NCI-H446 treated with DMSO at 0.1 percent for 48 hours (cell line): ENCODE measurements at regions not wholly inside any gene's neighbourhood (a gene's known extent, or its start where the extent isn't known, plus 50 kb on each side); places are given as distances from the start of the nearest gene placed in this dataset.

ENCODE experiments used
- DNase-seq: peaks from one replicate; lab custom pipeline; 2025; lab: John Stamatoyannopoulos, UW

DNA sequence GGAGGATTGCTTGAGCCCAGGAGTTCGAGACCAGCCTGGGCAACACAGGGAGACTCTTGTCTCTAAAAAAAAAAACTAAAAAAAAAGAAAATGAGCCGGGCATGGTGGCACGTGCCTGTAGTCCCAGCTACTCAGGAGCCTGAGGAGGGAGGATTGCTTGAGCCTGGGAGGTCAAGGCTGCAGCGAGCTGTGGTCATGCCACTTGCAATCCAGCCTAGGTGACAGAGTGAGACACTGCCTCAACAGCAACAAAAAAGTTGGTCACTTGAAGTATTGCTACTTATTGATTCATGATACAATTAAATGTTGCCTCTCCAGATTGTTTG, 57.9 kb upstream of the CXADR start:
- DNase-seq = no peak

DNA sequence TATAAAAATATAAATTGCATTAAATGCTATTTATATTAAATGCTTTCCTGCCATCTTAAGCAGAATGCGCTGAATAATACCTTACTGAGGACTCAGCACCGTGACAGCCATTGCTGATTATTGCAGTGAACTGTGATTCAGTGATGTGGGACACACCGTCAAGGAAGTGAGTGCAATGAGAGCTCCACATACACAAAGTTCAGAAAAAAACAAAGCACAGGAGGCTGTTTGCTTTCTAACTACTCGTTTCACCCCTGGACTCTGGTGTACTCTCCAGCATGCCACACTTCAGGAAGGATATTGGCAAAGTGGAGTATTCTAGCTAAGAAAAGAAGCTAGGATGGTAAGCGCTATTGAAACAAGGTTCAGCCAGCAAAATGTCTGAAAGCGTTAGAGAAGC, 57.4 kb upstream of the CXADR start:
- no peak for DNase-seq

- DNase-seq = no peak
These were observed 54.6 kb upstream of the CXADR start for GRCh38 chr21:17458279-17458678.

- DNase-seq = peak; percentile 55
These were observed 52.7 kb upstream of the CXADR start for GRCh38 chr21:17460094-17460493.

DNA sequence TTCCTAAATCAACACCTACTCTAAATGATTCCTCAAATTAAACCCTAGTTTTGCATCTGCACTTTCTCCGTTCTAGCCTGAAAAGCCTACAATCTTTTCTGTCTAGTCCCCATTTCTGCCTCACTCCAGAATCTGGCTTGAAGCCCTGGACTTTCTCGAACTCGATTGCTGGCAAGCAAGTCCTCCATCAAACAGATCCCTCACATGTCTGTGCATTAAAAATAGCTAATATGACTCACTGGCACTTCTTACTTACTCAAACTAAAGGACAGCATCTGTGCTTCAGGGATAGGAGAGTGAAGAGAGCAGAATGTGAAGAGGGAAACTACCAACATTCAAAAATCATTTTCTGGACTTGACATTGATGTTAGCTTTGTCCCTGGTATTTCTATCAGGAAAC, 51.8 kb upstream of the CXADR start:
- DNase-seq = peak; percentile 97

DNA sequence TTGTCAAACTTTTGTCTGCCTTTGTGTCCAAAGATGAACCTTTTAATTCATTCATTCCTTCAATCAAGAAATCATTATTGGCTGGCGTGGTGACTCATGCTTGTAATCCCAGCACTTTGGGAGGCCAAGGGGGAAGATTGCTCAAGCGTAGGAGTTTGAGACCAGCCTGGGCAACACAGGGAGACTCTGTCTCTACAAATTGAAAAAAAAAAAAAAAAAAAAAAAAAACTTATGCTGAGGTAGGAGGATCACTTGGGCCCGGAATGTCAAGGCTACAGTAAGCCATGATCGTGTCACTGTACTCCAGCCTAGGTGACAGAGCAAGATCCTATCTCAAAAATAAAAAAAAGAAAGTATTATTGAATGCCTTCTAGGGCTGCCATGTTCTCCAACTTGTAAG, 51.3 kb upstream of the CXADR start:
- peak; percentile 66 for DNase-seq

DNA sequence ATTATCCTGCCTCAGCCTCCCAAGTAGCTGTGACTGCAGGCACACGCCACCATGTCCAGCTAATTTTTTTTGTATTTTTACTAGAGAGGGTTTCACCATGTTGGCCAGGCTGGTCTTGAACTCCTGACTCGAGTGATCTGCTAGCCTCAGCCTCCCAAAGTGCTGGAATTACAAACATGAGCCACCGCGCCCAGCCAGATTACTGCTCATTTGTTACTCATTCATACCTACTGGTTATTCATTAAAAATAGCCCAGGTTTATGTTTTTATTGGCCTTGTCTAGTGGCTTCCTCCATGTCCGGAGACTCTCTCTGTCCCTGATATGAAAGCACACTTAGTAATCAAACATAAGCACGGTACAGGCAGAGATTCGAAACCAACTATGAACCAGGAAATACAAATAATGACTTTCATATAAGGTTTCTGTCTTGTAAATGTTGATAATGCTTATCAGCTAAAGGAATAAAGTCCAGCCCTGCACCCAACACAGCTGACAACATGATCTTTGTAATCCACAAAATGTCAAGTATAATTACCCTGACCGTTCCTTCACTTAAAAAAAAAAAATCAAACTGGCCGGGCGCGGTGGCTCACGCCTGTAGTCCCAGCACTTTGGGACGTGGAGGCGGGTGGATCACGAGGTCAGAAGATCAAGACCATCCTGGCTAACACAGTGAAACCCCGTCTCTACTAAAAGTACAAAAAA, 50.4 kb upstream of the CXADR start:
- no peak for DNase-seq
